ENCODE measurements at regions not wholly inside any gene's neighbourhood (a gene's known extent, or its start where the extent isn't known, plus 50 kb on each side); places are given as distances from the start of the nearest gene placed in this dataset.
A peak's percentile ranks its signal among the peaks of the same experiment; 100 is the strongest.

GRCh38 chr21:27700974-27701614 lies 734.2 kb upstream of the ADAMTS5 start:
- DNase-seq (ENCODE audit: low read depth in 2 of 2), result peak; percentile 17 to 29

GRCh38 chr21:27695246-27695645 lies 728.4 kb upstream of the ADAMTS5 start:
- no peak for DNase-seq (ENCODE audit: low read depth in 2 of 2)

- DNase-seq (ENCODE audit: low read depth in 2 of 2), result no peak
These were observed 727.8 kb upstream of the ADAMTS5 start for GRCh38 chr21:27694667-27695066.

GRCh38 chr21:27693376-27693775 lies 726.5 kb upstream of the ADAMTS5 start:
- DNase-seq (ENCODE audit: low read depth in 2 of 2), result no peak

- DNase-seq (ENCODE audit: low read depth in 2 of 2), result no peak
These were observed 724.6 kb upstream of the ADAMTS5 start for GRCh38 chr21:27691516-27691915.

- no peak for DNase-seq (ENCODE audit: low read depth in 2 of 2)
These were observed 724.1 kb upstream of the ADAMTS5 start for GRCh38 chr21:27691006-27691405.

GRCh38 chr21:27690426-27690825 lies 723.5 kb upstream of the ADAMTS5 start:
- DNase-seq (ENCODE audit: low read depth in 2 of 2), result no peak

- no peak for DNase-seq (ENCODE audit: low read depth in 2 of 2)
These were observed 721.9 kb upstream of the ADAMTS5 start for GRCh38 chr21:27688773-27689172.

- DNase-seq (ENCODE audit: low read depth in 2 of 2), result no peak
These were observed 716.4 kb upstream of the ADAMTS5 start for GRCh38 chr21:27683292-27683691.

- no peak for DNase-seq (ENCODE audit: low read depth in 2 of 2)
These were observed 715.0 kb upstream of the ADAMTS5 start for GRCh38 chr21:27681841-27682240.

- DNase-seq (ENCODE audit: low read depth in 2 of 2), result no peak
These were observed 714.1 kb upstream of the ADAMTS5 start for GRCh38 chr21:27681038-27681437.

GRCh38 chr21:27680181-27680580 lies 713.3 kb upstream of the ADAMTS5 start:
- no peak for DNase-seq (ENCODE audit: low read depth in 2 of 2)

GRCh38 chr21:27678511-27678910 lies 711.6 kb upstream of the ADAMTS5 start:
- DNase-seq (ENCODE audit: low read depth in 2 of 2), result no peak

- DNase-seq (ENCODE audit: low read depth in 2 of 2), result no peak
These were observed 710.7 kb upstream of the ADAMTS5 start for GRCh38 chr21:27677546-27677945.

- DNase-seq (ENCODE audit: low read depth in 2 of 2), result no peak
These were observed 708.4 kb upstream of the ADAMTS5 start for GRCh38 chr21:27675306-27675705.

- no peak for DNase-seq (ENCODE audit: low read depth in 2 of 2)
These were observed 707.2 kb upstream of the ADAMTS5 start for GRCh38 chr21:27674041-27674615.

GRCh38 chr21:27673581-27673980 lies 706.7 kb upstream of the ADAMTS5 start:
- DNase-seq (ENCODE audit: low read depth in 2 of 2), result no peak

- no peak for DNase-seq (ENCODE audit: low read depth in 2 of 2)
These were observed 704.3 kb upstream of the ADAMTS5 start for GRCh38 chr21:27671207-27671606.

GRCh38 chr21:27653481-27653880 lies 686.6 kb upstream of the ADAMTS5 start:
- DNase-seq (ENCODE audit: low read depth in 2 of 2), result no peak

GRCh38 chr21:27649762-27650161 lies 682.9 kb upstream of the ADAMTS5 start:
- DNase-seq (ENCODE audit: low read depth in 2 of 2), result no peak

GRCh38 chr21:27649323-27649722 lies 682.4 kb upstream of the ADAMTS5 start:
- DNase-seq (ENCODE audit: low read depth in 2 of 2), result no peak

GRCh38 chr21:27648560-27648959 lies 681.7 kb upstream of the ADAMTS5 start:
- DNase-seq (ENCODE audit: low read depth in 2 of 2), result no peak

GRCh38 chr21:27647921-27648320 lies 681.0 kb upstream of the ADAMTS5 start:
- no peak for DNase-seq (ENCODE audit: low read depth in 2 of 2)

- no peak for DNase-seq (ENCODE audit: low read depth in 2 of 2)
These were observed 680.5 kb upstream of the ADAMTS5 start for GRCh38 chr21:27647401-27647800.

All from stimulated activated CD8-positive, alpha-beta memory T cell treated with anti-CD3 and anti-CD28 coated beads, Interleukin-15, amount 100 ng/mL, for 48 hours (primary cell).